DMS 273 (cell line): ENCODE measurements at regions not wholly inside any gene's neighbourhood (a gene's known extent, or its start where the extent isn't known, plus 50 kb on each side); places are given as distances from the start of the nearest gene placed in this dataset.
"Not testable (repeated sequence)": the region's sequence is repeated elsewhere in the genome, so short reads cannot be mapped to it uniquely, and the experiment has no call there.

Experiments used
- DNase-seq: peaks from one replicate; lab custom pipeline; 2025; ENCODE audit not compliant: unreplicated experiment; lab: John Stamatoyannopoulos, UW

DNA sequence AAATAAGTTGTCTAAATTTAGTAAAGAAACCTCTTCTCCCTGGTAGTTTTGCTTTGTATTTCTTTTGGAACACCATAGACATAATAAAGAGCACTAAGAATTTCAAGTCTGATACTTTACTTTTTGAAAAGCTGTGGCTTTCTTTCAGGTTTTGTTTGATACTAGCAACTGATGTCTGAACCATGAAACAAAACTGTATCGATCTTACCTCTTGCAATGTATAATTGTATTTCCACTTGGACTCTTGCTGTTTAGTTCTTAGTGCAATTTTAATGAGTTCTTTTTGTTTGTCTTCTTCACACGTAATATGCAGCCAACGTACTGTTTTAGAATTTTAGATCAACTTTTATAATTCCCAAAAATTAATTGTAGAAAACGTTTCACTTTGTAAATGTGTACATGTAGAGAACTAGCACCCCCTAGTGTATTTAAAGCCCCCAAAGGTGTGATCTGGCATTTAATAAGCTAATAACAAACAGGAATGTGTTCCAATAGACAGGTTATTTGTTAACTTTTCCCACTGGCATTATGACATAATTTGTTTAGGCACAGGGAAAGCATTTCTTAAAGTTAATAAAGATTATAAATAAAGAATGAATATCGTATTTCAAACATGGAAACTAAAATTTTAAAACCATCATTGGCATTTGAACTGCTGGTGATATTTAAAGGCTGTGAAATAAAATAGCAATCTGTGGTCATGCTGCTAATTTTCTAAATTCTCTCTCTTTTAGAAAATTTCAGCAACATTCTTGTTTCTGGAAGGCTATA is 289.1 kb upstream of the DNAJC19 start:
- peak; percentile 32 for DNase-seq

DNA sequence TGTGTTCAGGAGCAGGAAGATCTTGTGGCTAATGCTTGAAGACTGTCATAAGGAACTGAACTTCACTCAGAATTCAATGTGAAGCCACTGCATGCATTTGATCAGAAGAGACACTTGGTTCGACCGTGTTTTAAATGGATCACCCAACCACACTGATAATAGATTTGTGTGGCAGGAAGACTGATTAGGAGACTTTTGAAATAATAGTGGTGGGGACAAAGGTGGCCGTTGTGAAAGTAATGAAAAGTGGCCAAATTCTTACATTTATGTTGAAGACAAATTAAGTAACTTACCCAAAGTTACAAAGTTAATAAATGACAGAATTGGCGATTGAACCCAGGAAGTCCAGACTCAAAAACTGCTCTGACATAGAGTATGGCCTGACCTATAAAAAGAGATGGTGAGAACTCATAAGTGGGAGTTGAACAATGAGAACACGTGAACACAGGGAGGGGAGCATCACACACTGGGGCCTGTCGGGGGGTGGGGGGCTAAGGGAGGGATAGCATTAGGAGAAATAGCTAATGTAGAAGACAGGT is 286.9 kb upstream of the DNAJC19 start:
- DNase-seq: no peak

DNA sequence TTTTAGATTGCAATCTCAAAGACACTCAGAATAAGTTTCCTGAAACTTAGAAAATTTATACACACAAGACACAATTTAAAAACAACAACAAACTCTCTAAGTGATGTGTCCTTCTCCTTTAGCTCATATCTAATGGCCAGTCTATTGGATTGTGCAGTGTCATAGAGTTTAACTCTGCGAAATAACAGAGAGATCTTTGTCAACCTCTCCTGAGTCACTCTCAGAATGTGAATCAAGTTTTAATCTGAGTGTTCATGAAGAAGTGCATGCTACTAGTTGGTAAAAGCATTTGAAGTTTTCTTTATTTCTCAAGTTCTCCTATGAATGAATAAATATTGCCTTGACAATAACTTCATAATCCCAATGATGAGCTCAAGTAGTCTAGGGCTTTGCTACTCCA is 284.5 kb upstream of the DNAJC19 start:
- no peak for DNase-seq

DNA sequence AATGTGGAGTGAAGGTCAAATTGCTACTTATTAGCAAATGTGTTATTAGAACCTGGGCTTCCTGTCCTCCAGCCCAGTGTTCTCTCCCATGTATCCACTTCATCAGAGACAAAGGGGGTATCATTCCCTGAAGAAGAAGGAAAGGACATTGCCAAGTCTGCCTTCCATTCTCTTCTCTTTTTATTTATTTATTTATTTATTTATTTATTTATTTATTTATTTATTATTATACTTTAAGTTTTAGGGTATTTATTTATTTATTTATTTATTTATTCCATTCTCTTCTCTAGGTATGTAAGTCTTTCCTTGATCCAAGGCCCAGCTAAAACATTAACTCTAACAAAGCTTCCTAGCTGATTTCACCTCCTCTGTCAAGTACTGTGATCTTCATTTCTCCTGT is 277.8 kb upstream of the DNAJC19 start:
- no peak for DNase-seq

DNA sequence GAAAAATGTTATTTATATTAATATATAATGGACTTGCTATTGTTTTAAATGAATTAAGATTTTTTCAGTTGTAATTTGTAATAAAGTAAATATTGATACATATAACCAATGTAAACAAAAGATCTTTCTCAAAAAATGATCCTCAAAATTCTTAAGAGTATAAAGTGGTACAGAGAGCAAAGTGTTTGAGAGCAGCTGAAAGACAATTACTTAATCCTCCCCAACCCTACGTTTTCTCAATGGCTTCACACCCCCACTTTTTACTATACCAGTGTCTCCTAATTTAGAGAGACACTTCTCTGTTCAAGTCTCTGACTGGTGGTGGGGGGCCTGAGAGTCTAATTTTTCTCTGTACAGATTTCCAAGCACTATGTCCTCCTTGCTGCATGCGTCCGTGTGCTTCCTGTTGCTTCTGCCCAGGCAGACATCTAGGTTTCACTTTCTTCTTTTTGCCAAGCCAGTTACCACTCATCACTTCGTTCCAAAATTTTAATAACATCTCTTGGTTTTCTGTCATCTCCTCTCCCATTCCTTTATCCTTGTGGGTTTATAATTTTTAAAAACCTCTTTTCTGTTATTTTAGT is 276.3 kb upstream of the DNAJC19 start:
- DNase-seq: no peak

DNA sequence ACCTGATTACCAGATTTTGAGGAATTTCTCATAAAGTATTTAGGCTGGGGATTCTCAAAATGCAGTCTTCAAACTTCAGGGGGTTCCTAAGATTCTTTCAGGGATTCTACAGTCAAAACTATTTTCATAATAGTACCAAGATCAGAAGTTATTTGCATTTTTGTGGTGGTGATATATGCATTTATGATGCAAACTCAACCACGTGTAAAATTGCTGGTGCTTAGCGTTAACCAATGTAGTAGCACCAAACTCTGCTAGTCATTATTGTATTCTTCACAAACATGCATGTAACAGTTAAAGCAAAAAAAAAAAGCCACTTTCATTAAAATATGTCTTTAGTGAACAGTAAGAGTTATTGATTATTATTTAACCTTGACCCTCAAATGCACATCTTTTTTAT is 274.9 kb upstream of the DNAJC19 start:
- DNase-seq: no peak

DNA sequence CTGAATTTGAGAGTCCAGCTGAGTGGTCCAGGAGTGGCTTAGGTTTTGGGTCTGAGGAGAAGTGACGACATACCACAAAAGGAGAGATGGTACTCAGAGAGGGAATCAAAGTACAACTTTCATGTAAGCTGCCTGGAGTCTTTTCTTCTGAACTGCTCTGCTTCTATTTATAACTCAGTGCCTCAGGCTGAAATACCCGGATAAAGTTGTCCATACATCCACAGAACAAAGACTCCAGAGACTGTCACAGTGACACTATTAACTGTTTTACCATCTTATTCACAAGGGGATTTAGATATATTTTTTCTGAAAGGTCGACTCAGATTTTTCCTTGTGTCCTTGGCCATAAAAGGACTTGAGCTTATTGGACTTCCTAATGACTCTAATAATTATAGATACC is 264.3 kb upstream of the DNAJC19 start:
- DNase-seq: no peak

DNA sequence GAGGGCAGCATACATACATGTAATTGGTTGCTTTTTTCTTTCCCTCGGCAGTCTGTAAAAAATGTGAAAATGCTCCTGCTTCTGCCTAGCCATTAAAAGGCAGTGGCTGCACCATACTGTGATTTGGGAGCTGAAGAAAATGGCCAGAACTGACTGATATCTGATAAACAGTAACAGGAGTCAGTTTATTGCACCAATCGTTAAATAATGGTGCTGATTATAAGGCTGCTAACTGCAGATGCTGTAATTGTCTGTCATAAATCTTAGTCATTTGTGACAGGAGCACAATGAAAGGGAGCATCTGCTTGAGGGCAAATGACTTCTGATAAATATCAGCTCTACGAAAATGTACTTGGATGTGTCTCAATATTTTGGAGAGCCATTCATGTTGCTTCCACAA is 263.1 kb upstream of the DNAJC19 start:
- DNase-seq: no peak

DNA sequence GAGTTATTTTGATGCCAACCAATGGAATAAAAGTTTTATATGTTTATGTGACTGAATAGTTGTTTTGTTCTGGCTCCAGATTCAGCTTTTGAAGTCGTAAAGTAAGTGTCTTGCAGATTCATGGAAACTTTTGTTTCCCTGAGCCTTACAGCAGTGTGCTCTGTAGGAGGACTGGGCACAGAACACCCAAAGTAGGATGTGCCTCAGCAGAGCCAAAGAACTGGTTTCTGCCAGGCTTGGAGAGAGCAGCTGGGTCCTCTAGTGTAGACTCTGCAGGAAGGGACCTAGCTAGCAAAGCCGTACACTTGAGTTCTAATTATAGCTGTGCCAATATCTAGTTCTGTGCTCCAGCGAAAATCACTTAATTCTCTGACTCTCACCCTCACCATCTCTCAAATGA is 261.2 kb upstream of the DNAJC19 start:
- DNase-seq: no peak

DNA sequence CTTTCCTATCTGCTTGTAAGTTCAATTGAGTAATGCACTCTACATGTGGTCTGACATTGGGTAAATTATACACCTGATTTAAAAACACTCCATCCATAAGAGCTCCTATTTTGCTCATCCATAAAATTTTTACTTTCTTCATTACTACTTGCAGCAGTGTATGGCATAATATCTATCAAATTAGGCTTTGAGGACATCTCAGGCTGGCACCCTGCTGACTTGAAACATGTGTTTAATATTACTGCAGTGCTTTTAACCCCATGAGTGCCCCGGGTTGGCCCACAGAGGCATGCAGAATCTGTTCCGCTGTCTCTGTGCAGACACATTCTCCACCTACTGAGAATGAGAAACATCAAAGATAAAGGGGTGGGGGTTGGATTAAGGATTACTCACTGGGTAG is 249.9 kb upstream of the DNAJC19 start:
- no peak for DNase-seq

DNA sequence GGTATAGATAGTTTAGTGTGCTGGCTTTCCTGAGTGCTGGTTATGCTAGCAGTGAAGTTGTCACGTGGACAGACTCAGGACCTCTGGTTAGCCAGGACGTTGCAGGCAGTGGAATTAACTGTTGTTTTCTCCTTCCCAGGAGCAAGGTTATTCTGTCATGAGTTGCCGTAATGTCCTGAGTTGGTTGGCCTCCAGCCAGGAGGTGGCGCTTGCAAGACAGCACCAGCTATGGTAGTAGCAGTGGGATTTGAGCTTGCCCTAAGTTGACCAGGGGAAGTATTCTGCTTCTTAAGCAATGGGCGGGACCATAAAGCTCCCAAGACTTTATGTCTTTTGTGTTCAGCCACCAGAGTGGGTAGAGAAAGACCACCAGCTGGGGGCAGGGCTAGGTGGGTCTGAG is 240.7 kb upstream of the DNAJC19 start:
- DNase-seq: no peak

DNA sequence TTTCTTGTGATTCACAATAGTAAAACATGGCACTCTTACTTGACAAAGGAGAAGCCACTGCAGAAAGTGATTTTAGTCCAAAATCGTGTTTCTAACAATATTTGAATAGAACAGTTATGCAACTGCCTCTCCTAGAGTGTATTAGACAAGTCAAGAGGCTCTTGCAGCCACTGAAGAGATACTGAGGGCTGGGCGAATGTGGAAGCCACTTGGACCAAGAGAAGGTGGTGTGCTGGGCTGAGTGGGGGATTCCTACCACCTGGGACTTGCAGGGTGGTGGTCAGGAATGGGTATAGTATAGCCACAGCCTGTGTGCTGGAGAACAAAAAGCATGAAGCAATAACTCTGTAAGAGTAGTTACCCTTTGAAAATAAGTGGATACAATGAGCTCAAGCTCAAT is 223.8 kb upstream of the DNAJC19 start:
- no peak for DNase-seq

DNA sequence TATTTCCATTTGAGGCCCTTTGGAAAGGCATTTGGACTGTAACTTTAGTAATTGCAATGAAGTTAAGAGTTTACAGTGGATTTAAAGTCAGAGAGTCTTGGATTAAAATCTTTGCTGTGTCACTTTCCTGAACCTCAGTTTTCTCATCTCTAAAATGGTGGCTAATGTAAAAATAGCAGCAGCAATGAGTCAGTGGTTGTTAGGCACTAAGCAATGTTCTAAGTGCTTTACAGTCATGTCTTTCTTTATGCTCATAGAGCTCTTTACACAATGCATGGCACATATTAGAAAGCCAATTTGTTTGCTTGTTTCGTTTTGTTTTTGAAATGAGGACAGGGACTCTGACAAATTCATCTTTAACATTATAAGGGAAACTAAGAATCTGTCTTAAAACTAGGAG is 222.7 kb upstream of the DNAJC19 start:
- DNase-seq: no peak

DNA sequence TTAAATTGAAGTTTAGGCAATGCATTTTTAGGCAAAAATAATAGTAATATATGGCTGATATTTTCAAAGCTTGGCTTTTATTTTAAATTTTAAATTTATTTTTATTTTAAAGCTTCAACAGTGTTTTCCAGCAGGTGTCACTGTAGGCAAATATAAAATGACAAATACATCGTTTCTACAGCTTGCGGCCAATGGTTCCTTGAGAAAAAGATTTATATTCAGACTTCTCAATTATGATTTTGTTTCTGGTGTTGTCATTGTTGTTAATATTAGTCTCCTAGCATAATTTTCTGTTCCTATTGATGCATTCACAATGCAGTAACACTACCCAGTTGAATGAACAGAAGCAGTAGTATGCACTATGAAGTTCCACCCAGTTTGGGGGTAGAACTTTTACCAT is 220.7 kb upstream of the DNAJC19 start:
- DNase-seq: peak; percentile 52

DNA sequence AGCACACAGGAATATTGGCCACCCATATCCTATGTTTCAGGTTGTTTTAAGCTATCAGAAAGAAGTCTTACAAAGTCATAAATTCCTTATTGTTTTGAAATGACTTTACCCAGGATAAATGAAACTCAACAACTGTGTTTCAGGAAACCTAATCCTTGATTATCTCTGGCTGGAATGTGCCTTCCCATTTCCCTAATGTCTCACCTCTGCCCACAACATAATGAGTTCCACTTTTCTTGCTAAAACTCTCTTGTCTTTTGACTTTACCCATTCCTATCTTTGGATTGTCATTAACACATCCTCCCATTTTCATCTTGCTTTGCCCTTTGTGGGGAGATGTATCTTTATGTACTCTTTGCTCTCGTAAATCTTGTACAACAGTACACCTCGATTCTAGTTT is 200.0 kb upstream of the DNAJC19 start:
- no peak for DNase-seq

DNA sequence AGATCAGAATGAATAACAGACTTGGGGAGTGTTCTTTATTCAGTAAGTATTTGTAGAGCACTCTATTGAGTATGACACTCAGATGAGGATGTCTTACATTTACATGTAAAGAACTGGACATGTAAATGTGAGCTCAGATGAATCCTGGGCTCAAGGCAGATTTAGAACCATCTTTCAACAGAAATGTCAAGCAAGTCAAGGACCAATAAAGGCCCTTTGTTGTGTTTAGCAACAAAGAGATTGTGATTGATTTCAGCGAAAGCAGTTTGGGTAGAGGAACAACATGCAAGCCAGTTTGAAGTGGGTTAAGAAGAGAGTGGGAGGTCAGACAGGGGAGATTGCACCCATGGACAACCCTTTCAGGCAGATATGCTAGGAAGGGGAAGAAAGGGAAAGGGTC is 194.2 kb upstream of the DNAJC19 start:
- no peak for DNase-seq

DNA sequence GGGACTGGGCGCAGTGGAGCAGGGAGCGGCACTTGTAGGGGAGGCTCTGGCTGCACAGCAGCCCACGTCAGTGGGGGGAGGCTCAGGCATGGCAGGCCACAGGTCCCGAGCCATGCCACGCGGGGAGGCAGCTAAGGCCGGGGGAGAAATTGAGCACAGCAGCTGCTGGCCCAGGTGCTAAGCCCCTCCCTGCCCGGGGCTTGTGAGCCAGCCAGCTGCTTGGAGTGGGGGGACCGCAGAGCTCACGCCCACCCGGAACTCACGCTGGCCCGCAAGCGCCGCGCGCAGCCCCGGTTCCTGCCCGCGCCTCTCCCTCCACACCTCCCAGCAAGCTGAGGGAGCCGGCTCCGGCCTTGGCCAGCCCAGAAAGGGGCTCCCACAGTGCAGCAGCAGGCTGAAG is 193.5 kb upstream of the DNAJC19 start:
- DNase-seq: not testable (repeated sequence)

DNA sequence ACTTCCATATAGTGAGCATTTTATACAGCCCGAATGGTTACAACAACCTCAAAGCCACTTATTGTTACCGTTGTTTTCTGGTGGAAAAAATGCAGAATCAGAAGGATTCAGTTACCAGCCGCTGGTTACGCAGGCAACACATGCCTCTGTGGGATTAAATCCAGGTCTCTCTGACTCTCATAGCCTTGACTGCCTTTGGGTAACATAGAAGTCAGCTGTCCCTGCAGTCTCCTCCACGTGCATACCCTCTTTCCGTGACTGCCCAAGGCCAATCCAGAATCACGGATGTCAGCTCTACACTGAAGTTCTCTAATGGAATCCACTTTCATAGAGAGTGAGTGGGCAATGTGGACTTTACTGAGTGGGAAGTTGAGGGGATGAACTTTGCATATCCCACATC is 189.5 kb upstream of the DNAJC19 start:
- no peak for DNase-seq

DNA sequence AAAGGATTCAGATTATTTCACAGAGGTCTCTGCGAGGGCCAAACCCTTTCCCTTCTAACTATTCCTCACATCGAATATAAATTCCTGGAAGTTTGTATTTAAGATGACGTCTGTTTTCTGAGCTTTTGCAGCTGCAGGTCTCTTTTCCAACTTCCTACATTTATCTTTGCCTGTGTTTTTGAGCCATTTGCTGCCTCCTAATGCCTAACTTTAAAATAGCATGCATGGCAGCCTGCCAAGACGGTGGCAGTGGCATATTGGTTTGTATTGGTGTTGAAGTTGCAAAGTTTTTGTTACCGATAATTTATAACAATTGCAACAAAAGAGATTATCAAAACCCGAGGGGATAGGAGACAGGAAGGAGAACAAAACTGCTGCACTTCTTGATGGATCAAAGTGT is 187.1 kb upstream of the DNAJC19 start:
- peak; percentile 85 for DNase-seq

DNA sequence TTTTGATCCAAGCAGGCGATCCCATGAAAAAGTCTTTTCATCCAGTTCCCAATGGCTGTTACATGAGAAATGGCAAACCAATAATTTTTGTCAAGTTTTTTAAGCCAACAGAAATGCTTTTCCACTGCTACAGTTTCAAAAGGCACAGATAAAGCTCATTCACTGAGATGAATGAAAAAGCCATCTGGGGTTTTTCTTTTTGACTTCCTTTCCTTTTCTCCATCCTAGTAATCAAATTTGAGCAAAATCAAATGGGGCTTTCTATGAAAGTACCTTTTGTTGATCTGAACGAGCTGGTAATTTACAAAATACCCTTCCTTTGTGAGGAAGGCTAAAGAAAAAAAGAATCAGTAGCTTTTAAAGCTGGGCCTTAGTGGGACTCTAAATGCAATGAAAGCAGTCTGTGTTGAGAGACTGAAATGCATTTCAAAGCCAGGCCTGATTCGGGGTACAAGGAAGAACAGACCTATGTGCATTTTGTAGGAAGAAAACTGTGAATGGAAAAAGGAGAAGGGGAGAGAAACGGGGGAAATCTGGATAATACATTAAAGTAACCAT is 185.2 kb upstream of the DNAJC19 start:
- DNase-seq: no peak

DNA sequence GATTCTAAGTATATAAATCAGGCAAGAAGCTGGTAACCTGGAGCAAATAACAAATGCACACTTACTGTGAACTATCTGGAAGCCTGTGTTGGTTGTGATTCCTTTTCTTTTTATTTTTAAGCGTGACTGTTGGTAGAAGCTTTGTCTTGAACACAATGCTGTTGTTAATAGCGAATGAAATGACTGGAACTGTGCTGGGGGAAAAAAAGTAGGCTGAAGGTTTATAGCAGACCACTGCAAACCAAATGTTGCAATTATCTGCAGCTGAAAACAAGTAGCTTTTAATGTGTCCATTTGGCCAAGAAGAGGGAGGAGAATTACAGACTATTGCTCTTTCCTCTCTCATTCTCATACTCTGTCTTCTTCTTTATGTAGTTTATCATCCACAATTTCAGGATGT is 184.5 kb upstream of the DNAJC19 start:
- no peak for DNase-seq

DNA sequence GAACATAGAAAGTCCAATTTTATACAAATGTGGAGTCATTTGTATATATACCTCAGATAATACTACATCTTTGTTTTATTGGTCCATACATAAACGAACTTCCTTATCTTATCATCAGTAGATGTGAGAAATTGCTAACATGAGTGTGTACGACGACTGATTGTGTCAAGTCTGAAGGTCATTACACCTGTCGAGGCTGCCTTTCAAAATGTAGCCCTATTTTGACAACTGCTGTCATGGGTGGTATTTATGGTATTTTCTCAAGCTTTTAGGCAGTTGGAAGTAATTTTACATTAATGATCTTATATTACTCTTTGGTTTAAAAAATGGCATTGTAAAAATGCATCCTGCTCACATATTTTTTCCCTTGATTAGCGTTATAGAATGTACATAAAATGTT is 183.7 kb upstream of the DNAJC19 start:
- DNase-seq: no peak

DNA sequence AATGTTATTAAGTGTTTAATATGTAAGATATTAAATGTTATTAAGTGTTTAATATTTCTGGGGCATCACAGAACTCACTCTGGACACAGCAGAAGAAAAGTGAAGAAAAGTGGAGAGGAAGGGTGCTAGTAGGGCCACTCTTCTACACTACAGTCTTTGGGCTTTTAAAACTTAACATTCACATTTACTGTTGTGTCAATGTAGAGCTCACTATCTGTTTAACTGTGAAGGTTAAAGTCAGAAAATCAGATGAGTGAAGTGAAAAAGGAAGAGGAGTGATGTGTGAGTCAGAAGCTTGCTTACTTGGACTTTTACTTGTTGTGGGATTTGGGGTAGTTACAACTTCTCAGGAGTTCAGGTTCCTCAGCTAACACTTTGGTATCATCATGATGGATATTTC is 145.3 kb upstream of the DNAJC19 start:
- DNase-seq: no peak
